Liver (tissue), 3 donors: ENCODE measurements at regions not wholly inside any gene's neighbourhood (a gene's known extent, or its start where the extent isn't known, plus 50 kb on each side); places are given as distances from the start of the nearest gene placed in this dataset.

ENCODE experiments used
- EGR1 ChIP-seq, 2 donors: IDR thresholded peaks; 2 replicates each; pipeline ENCODE4 v1.6.1; 2016 to 2018; ENCODE audit warnings: antibody characterized with exemption in 2 of 2, low read depth in 2 of 2
- GABPA ChIP-seq, 2 donors: IDR thresholded peaks in 1 of 2; conservative IDR thresholded peaks in 1 of 2; 2 replicates each; pipeline ENCODE4 v1.6.1; 2016; ENCODE audit warnings: antibody characterized with exemption in 2 of 2, mild to moderate bottlenecking in 1 of 2, moderate library complexity in 1 of 2
- JUND ChIP-seq, 2 donors: IDR thresholded peaks; 2 replicates each; pipeline ENCODE4 v1.6.1; 2016; ENCODE audit warnings: antibody characterized with exemption in 2 of 2
- MAX ChIP-seq: IDR thresholded peaks from 2 replicates; pipeline ENCODE4 v1.6.1; 2016; ENCODE audit warnings: antibody characterized with exemption
- NR2F2 ChIP-seq: IDR thresholded peaks from 2 replicates; pipeline ENCODE4 v1.6.1; 2016; ENCODE audit warnings: antibody characterized with exemption
- RAD21 ChIP-seq, 2 donors: IDR thresholded peaks; 2 replicates each; pipeline ENCODE4 v1.6.1; 2016; ENCODE audit warnings: antibody characterized with exemption in 2 of 2, mild to moderate bottlenecking in 2 of 2
- REST ChIP-seq: IDR thresholded peaks from 2 replicates; pipeline ENCODE4 v1.6.1; 2016; ENCODE audit warnings: antibody characterized with exemption, mild to moderate bottlenecking
- RXRA ChIP-seq, 2 donors: IDR thresholded peaks; 2 replicates each; pipeline ENCODE4 v1.6.1; 2017 to 2018; ENCODE audit warnings: antibody characterized with exemption in 2 of 2, mild to moderate bottlenecking in 1 of 2
- SP1 ChIP-seq: IDR thresholded peaks from 2 replicates; pipeline ENCODE4 v1.6.1; 2018; ENCODE audit warnings: antibody characterized with exemption, mild to moderate bottlenecking
- TAF1 ChIP-seq: conservative IDR thresholded peaks from 2 replicates; pipeline ENCODE4 v1.6.1; 2016; ENCODE audit warnings: antibody characterized with exemption, mild to moderate bottlenecking
- YY1 ChIP-seq: IDR thresholded peaks from 2 replicates; pipeline ENCODE4 v1.6.1; 2016; ENCODE audit warnings: antibody characterized with exemption, mild to moderate bottlenecking
- ZBTB33 ChIP-seq: IDR thresholded peaks from 2 replicates; pipeline ENCODE4 v1.6.1; 2016; ENCODE audit warnings: antibody characterized with exemption
- TF ChIP-seq, protein P1 (sequence below): IDR thresholded peaks from 2 replicates; pipeline ENCODE4 v1.6.1; 2016; ENCODE audit warnings: antibody characterized with exemption
- TF ChIP-seq, protein P2 (sequence below): fragments of 150-350 bp; IDR thresholded peaks from 2 replicates; pipeline ENCODE4 v1.5.1; 2017; ENCODE audit warnings: improper control_type of control experiment, low read depth, low read length; ENCODE audit not compliant: missing input control
- donor health status: healthy.
- donor health status: healthy.

GRCh38 chr2:188786368-188786841 lies 187.8 kb upstream of the COL3A1 start:
- TF ChIP-seq, protein P1, sequence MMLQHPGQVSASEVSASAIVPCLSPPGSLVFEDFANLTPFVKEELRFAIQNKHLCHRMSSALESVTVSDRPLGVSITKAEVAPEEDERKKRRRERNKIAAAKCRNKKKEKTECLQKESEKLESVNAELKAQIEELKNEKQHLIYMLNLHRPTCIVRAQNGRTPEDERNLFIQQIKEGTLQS = no peak
- TF ChIP-seq GABPA (IDR thresholded peaks at IDR 0.05 in 1 of 2, conservative IDR thresholded peaks at IDR 0.05 in 1 of 2) (no peak), MAX (no peak), TAF1 (no peak), EGR1 (IDR thresholded peaks at IDR 0.05; ENCODE audit: low read depth in 2 of 2) (no peak), YY1 (no peak), JUND (IDR thresholded peaks at IDR 0.05) (no peak), REST (no peak), SP1 (no peak), RXRA (IDR thresholded peaks at IDR 0.05) (no peak), RAD21 (IDR thresholded peaks at IDR 0.05) (no peak), ZBTB33 (no peak), NR2F2 (no peak)
- TF ChIP-seq, protein P2, sequence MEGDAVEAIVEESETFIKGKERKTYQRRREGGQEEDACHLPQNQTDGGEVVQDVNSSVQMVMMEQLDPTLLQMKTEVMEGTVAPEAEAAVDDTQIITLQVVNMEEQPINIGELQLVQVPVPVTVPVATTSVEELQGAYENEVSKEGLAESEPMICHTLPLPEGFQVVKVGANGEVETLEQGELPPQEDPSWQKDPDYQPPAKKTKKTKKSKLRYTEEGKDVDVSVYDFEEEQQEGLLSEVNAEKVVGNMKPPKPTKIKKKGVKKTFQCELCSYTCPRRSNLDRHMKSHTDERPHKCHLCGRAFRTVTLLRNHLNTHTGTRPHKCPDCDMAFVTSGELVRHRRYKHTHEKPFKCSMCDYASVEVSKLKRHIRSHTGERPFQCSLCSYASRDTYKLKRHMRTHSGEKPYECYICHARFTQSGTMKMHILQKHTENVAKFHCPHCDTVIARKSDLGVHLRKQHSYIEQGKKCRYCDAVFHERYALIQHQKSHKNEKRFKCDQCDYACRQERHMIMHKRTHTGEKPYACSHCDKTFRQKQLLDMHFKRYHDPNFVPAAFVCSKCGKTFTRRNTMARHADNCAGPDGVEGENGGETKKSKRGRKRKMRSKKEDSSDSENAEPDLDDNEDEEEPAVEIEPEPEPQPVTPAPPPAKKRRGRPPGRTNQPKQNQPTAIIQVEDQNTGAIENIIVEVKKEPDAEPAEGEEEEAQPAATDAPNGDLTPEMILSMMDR = no peak
